ENCODE measurements at regions not wholly inside any gene's neighbourhood (a gene's known extent, or its start where the extent isn't known, plus 50 kb on each side); places are given as distances from the start of the nearest gene placed in this dataset.

DNA sequence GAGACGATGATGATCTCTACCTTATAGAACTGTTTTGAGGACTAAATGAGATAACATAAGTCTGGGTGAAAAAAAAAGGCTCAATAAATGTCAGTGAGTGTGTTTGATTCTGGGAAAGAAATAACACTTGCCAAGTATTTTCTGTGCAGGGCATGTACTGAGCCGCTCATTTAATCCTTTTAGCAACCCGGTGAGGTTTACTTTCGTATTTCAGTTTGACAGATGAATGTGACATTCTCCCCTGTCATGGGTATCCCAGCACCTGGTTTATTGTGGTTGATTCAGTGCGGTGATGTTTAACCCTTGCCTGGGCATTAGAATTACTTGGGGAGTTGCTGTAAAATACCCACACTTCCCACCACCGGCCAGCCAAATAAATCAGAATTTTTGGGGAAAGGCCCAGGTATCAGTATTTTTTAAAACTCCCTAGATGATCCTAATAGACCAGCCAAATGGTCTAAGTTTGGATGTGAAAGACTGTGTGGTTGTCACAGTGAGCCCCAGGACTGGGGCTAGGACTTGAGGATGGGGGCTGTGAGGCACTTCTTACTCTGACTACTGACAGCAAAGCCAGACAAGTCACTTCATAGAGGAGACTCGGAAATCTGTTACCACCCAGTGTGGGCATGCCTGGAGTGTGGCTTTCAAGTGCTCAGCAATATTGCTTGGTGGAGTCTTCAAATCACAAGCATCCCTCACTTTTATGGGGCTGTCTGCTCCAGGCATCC is 100.2 kb upstream of the KCNG1 start:
- no peaks in the 10 kb centered on the region for H4K20me1 ChIP-seq (ENCODE audit: insufficient read depth, poor library complexity, severe bottlenecking)
- no peaks in the 10 kb centered on the region for H3K9me3 ChIP-seq (ENCODE audit: low read depth)
- H3K4me2 ChIP-seq = no peak overlapping the region
- no peaks in the 10 kb centered on the region for H3K36me3 ChIP-seq (replicated peaks; ENCODE audit: insufficient read depth, low read depth)
- TF ChIP-seq EZH2 (IDR thresholded peaks at IDR 0.05; ENCODE audit: borderline replicate concordance) (no peak), EZH2phosphoT487 (IDR thresholded peaks at IDR 0.05; ENCODE audit: low read depth, severe bottlenecking, unreplicated experiment) (no peak)
- TF ChIP-seq, protein P1, sequence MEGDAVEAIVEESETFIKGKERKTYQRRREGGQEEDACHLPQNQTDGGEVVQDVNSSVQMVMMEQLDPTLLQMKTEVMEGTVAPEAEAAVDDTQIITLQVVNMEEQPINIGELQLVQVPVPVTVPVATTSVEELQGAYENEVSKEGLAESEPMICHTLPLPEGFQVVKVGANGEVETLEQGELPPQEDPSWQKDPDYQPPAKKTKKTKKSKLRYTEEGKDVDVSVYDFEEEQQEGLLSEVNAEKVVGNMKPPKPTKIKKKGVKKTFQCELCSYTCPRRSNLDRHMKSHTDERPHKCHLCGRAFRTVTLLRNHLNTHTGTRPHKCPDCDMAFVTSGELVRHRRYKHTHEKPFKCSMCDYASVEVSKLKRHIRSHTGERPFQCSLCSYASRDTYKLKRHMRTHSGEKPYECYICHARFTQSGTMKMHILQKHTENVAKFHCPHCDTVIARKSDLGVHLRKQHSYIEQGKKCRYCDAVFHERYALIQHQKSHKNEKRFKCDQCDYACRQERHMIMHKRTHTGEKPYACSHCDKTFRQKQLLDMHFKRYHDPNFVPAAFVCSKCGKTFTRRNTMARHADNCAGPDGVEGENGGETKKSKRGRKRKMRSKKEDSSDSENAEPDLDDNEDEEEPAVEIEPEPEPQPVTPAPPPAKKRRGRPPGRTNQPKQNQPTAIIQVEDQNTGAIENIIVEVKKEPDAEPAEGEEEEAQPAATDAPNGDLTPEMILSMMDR (IDR thresholded peaks at IDR 0.05; ENCODE audit: poor library complexity) = no peak
- H3K79me2 ChIP-seq = no peaks in the 10 kb centered on the region
- H3K9me2 ChIP-seq (replicated peaks; ENCODE audit: insufficient read depth) = no peaks in the 10 kb centered on the region
- DNase-seq (ENCODE audit: low spot score) = no peak
- H3K4me1 ChIP-seq (ENCODE audit: insufficient read depth) = peaks cover 30% of the 10 kb centered on the region
- no peak overlapping the region for H3K27ac ChIP-seq
- WGBS (ENCODE audit: low lambda C conversion rate, missing lambda C conversion rate) = 46% methylated on average over 7 of the region's 7 CpGs
- no peak overlapping the region for H2AFZ ChIP-seq
- no peaks in the 10 kb centered on the region for H3K27me3 ChIP-seq
- H3K4me3 ChIP-seq = no peak overlapping the region

GRCh38 chr20:51121901-51122412 is 99.0 kb upstream of the KCNG1 start:
- Histone ChIP-seq H3K36me3 (replicated peaks; ENCODE audit: insufficient read depth, low read depth) (no peaks in the 10 kb centered on the region), H3K27ac (no peak overlapping the region), H3K79me2 (no peaks in the 10 kb centered on the region), H3K4me2 (no peak overlapping the region), H3K27me3 (no peaks in the 10 kb centered on the region), H3K4me1 (ENCODE audit: insufficient read depth) (peaks cover 38% of the 10 kb centered on the region), H3K9me3 (ENCODE audit: low read depth) (no peaks in the 10 kb centered on the region), H4K20me1 (ENCODE audit: insufficient read depth, poor library complexity, severe bottlenecking) (no peaks in the 10 kb centered on the region), H2AFZ (no peak overlapping the region), H3K4me3 (no peak overlapping the region), H3K9me2 (replicated peaks; ENCODE audit: insufficient read depth) (no peaks in the 10 kb centered on the region)
- DNase-seq (ENCODE audit: low spot score) = no peak
- TF ChIP-seq EZH2phosphoT487 (IDR thresholded peaks at IDR 0.05; ENCODE audit: low read depth, severe bottlenecking, unreplicated experiment) (no peak), EZH2 (IDR thresholded peaks at IDR 0.05; ENCODE audit: borderline replicate concordance) (no peak)
- TF ChIP-seq, protein P1 (IDR thresholded peaks at IDR 0.05; ENCODE audit: poor library complexity) = no peak
- WGBS (ENCODE audit: low lambda C conversion rate, missing lambda C conversion rate) = 36% methylated on average over 3 of the region's 3 CpGs

DNA sequence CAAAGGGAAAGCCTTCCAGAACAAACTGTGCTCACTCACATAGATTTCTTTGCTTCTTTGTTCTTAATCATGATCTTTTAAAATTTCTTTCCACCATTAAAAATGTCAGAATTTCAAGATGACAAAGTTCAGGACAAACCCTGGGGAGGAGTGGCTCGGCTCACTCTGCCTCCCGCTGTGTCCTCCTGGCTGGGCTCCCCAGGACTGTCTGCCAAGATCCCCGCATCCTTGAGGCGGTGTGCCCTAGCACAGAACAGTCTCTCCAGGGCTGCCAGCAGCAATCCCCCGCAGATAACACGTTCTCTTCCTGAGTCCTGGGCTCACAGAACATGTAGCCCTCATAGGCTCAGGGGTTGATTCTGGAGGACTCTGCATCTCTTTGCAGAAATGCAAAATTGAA is 98.4 kb upstream of the KCNG1 start:
- Histone ChIP-seq H3K4me3 (no peak overlapping the region), H3K4me1 (ENCODE audit: insufficient read depth) (peaks cover 34% of the 10 kb centered on the region), H3K27ac (peak overlapping the region; percentile 29), H4K20me1 (ENCODE audit: insufficient read depth, poor library complexity, severe bottlenecking) (no peaks in the 10 kb centered on the region), H3K79me2 (no peaks in the 10 kb centered on the region), H3K9me2 (replicated peaks; ENCODE audit: insufficient read depth) (no peaks in the 10 kb centered on the region), H2AFZ (no peak overlapping the region), H3K4me2 (peak overlapping the region; percentile 25), H3K36me3 (replicated peaks; ENCODE audit: insufficient read depth, low read depth) (no peaks in the 10 kb centered on the region), H3K27me3 (no peaks in the 10 kb centered on the region), H3K9me3 (ENCODE audit: low read depth) (no peaks in the 10 kb centered on the region)
- no peak for DNase-seq (ENCODE audit: low spot score)
- 37% methylated on average over 6 of the region's 6 CpGs for whole genome bisulfite sequencing (ENCODE audit: low lambda C conversion rate, missing lambda C conversion rate)
- TF ChIP-seq EZH2 (IDR thresholded peaks at IDR 0.05; ENCODE audit: borderline replicate concordance) (no peak), EZH2phosphoT487 (IDR thresholded peaks at IDR 0.05; ENCODE audit: low read depth, severe bottlenecking, unreplicated experiment) (no peak)
- TF ChIP-seq, protein P1 (IDR thresholded peaks at IDR 0.05; ENCODE audit: poor library complexity) = no peak

Measured in hepatocyte (in vitro differentiated cells).